Thyroid gland (tissue), 4 donors: ENCODE measurements at regions not wholly inside any gene's neighbourhood (a gene's known extent, or its start where the extent isn't known, plus 50 kb on each side); places are given as distances from the start of the nearest gene placed in this dataset.

Experiments
- DNase-seq, 2 donors: peaks; one replicate each; pipeline ENCODE4 v3.0.0-alpha.2; 2019
- H3K27ac ChIP-seq, 3 donors: fragments of 200-600 bp; sonication (generic); 1 replicate in 2 of 3; 2 replicates in 1 of 3; pipeline ENCODE4 v1.5.1; 2016 to 2019; ENCODE audit warnings: mild to moderate bottlenecking in 1 of 3, moderate library complexity in 1 of 3
- H3K27me3 ChIP-seq: fragments of 200-600 bp; sonication (generic); one replicate; pipeline ENCODE4 v1.5.1; 2019
- H3K36me3 ChIP-seq, 2 donors: fragments of 200-600 bp; sonication (generic); one replicate each; pipeline ENCODE4 v1.5.1; 2016 to 2019
- H3K4me1 ChIP-seq, 2 donors: fragments of 200-600 bp; sonication (generic); one replicate each; pipeline ENCODE4 v1.5.1; 2017 to 2019
- H3K4me3 ChIP-seq, 3 donors: fragments of 200-600 bp; sonication (generic); replicated peaks in 1 of 3; 1 replicate in 2 of 3; 2 replicates in 1 of 3; pipeline ENCODE4 v1.5.1; 2016; ENCODE audit warnings: mild to moderate bottlenecking in 1 of 3
- H3K9me3 ChIP-seq: fragments of 200-600 bp; sonication (generic); one replicate; pipeline ENCODE4 v1.5.1; 2017
- CTCF ChIP-seq, 6 experiments: fragments of 200-600 bp in 3 of 6; fragments of 450-650 bp in 3 of 6; sonication (generic) in 3 of 6; IDR thresholded peaks; one replicate each; pipeline ENCODE4 v1.5.1; 2016 to 2019; ENCODE audit warnings: antibody characterized with exemption in 6 of 6, mild to moderate bottlenecking in 2 of 6, inconsistent platforms in 1 of 6, moderate library complexity in 1 of 6
- POLR2A ChIP-seq, 2 donors: fragments of 450-650 bp; IDR thresholded peaks; one replicate each; pipeline ENCODE4 v1.6.1; 2017; ENCODE audit warnings: antibody characterized with exemption in 2 of 2, mild to moderate bottlenecking in 2 of 2, moderate library complexity in 1 of 2
- whole genome bisulfite sequencing, 2 donors: methylation state at CpG; one replicate each; pipeline ENCODE4 v1.1.5; 2017; 5-methylcytosine and 5-hydroxymethylcytosine counted together
- intact Hi-C: fragments of 100-400 bp; cut with DNase I; formaldehyde crosslinking; loops from one replicate; pipeline ENCODE4 v1.15.1; 2023

- no peaks in the 10 kb centered on the region for H3K4me1 ChIP-seq
- intact Hi-C loops: no loop called here
- H3K27me3 ChIP-seq: no peaks in the 10 kb centered on the region
- DNase-seq: no peak
- whole genome bisulfite sequencing, 2 donors: 85 to 88% methylated on average over 6 to 12 of the region's 15 CpGs
- no peaks in the 10 kb centered on the region for H3K9me3 ChIP-seq
- no peak for TF ChIP-seq POLR2A (IDR thresholded peaks at IDR 0.05)
- no peak for TF ChIP-seq CTCF (IDR thresholded peaks at IDR 0.05)
- no peak overlapping the region for H3K27ac ChIP-seq
- H3K36me3 ChIP-seq: no peaks in the 10 kb centered on the region
- no peak overlapping the region for H3K4me3 ChIP-seq
Observed at GRCh38 chr22:49181942-49182341, 645.7 kb downstream of the BRD1 start.

GRCh38 chr22:49181431-49181830, 646.2 kb downstream of the BRD1 start:
- no peak for DNase-seq

GRCh38 chr22:49180683-49181024, 647.0 kb downstream of the BRD1 start:
- no peak for DNase-seq
- Histone ChIP-seq H3K27ac (no peak overlapping the region), H3K4me1 (no peaks in the 10 kb centered on the region), H3K4me3 (no peak overlapping the region), H3K36me3 (no peaks in the 10 kb centered on the region), H3K9me3 (no peaks in the 10 kb centered on the region), H3K27me3 (no peaks in the 10 kb centered on the region)
- TF ChIP-seq CTCF (IDR thresholded peaks at IDR 0.05) (no peak), POLR2A (IDR thresholded peaks at IDR 0.05) (no peak)
- intact Hi-C loops: no loop called here
- WGBS, 2 donors: 72 to 80% methylated on average over 7 of the region's 7 CpGs

More at GRCh38 chr22:49181431-49181830, 646.2 kb downstream of the BRD1 start:
- Histone ChIP-seq H3K4me3 (no peak overlapping the region), H3K27me3 (no peaks in the 10 kb centered on the region), H3K4me1 (no peaks in the 10 kb centered on the region), H3K27ac (no peak overlapping the region), H3K36me3 (no peaks in the 10 kb centered on the region), H3K9me3 (no peaks in the 10 kb centered on the region)
- WGBS, 2 donors: 69 to 83% methylated on average over 7 to 9 of the region's 13 CpGs
- TF ChIP-seq CTCF (IDR thresholded peaks at IDR 0.05) (no peak), POLR2A (IDR thresholded peaks at IDR 0.05) (no peak)
- intact Hi-C loops: no loop called here

- H3K4me3 ChIP-seq: no peak overlapping the region
- intact Hi-C loops: no loop called here
- 69 to 80% methylated on average over 12 to 16 of the region's 19 CpGs for WGBS, 2 donors
- TF ChIP-seq POLR2A (IDR thresholded peaks at IDR 0.05) (no peak), CTCF (IDR thresholded peaks at IDR 0.05) (no peak)
- H3K27me3 ChIP-seq: no peaks in the 10 kb centered on the region
- H3K27ac ChIP-seq: no peak overlapping the region
- DNase-seq: no peak
- H3K36me3 ChIP-seq: no peaks in the 10 kb centered on the region
- H3K4me1 ChIP-seq: no peaks in the 10 kb centered on the region
- H3K9me3 ChIP-seq: no peaks in the 10 kb centered on the region
Observed at GRCh38 chr22:49179886-49180682, 647.6 kb downstream of the BRD1 start.

GRCh38 chr22:49179175-49179574, 648.5 kb downstream of the BRD1 start:
- DNase-seq: no peak
- Histone ChIP-seq H3K36me3 (no peaks in the 10 kb centered on the region), H3K9me3 (no peaks in the 10 kb centered on the region), H3K4me3 (no peak overlapping the region), H3K27ac (no peak overlapping the region), H3K4me1 (no peaks in the 10 kb centered on the region), H3K27me3 (no peaks in the 10 kb centered on the region)
- intact Hi-C loops: no loop called here
- TF ChIP-seq CTCF (IDR thresholded peaks at IDR 0.05) (no peak), POLR2A (IDR thresholded peaks at IDR 0.05) (no peak)
- WGBS, 2 donors: 69 to 80% methylated on average over 16 to 18 of the region's 18 CpGs
